ENCODE measurements at regions not wholly inside any gene's neighbourhood (a gene's known extent, or its start where the extent isn't known, plus 50 kb on each side); places are given as distances from the start of the nearest gene placed in this dataset.

GRCh38 chr10:109737009-109737408 lies 186.3 kb downstream of the XPNPEP1 start:
- no peak for TF ChIP-seq CTCF (IDR thresholded peaks at IDR 0.05)
- TF ChIP-seq POLR2A (IDR thresholded peaks at IDR 0.05) = no peak

Data from ovary (tissue), 3 donors.